ENCODE measurements at regions not wholly inside any gene's neighbourhood (a gene's known extent, or its start where the extent isn't known, plus 50 kb on each side); places are given as distances from the start of the nearest gene placed in this dataset.

GRCh38 chr20:19021406-19022117 is 190.9 kb upstream of the SLC24A3 start:
- TF ChIP-seq CTCF (IDR thresholded peaks at IDR 0.05) (no peak), POLR2A (IDR thresholded peaks at IDR 0.05) (no peak)

Data from breast epithelium (tissue), 3 donors.